ENCODE measurements at regions not wholly inside any gene's neighbourhood (a gene's known extent, or its start where the extent isn't known, plus 50 kb on each side); places are given as distances from the start of the nearest gene placed in this dataset.

- POLR2A ChIA-PET, result no interaction called here
Measured at GRCh38 chr7:32364581-32364980, 125.6 kb downstream of the LSM5 start.

GRCh38 chr7:32360127-32360526 lies 130.1 kb downstream of the LSM5 start:
- H3K4me3 ChIP-seq (ENCODE audit: low read depth, low read length), result no peak overlapping the region
- POLR2A ChIA-PET, result no interaction called here
- CTCF ChIA-PET, result no interaction called here
- no peak for TF ChIP-seq CTCF (IDR thresholded peaks at IDR 0.05; ENCODE audit: insufficient read depth, low read length, missing control alignments)
- no peak for DNase-seq (ENCODE audit: low read depth, low spot score)

More at GRCh38 chr7:32364581-32364980, 125.6 kb downstream of the LSM5 start:
- no peak overlapping the region for H3K4me3 ChIP-seq (ENCODE audit: low read depth, low read length)
- CTCF ChIA-PET, result interaction anchor here (2.0 kb wide), 1 partner anchor 17 kb away, joined by 5 read pairs; no protein-coding TSS in a partner anchor
- no peak for DNase-seq (ENCODE audit: low read depth, low spot score)
- TF ChIP-seq CTCF (IDR thresholded peaks at IDR 0.05; ENCODE audit: insufficient read depth, low read length, missing control alignments), result no peak

GRCh38 chr7:32357535-32358277 lies 132.5 kb downstream of the LSM5 start:
- H3K4me3 ChIP-seq (ENCODE audit: low read depth, low read length), result no peak overlapping the region
- ChIA-PET CTCF (interaction anchor here (0.8 to 1.0 kb wide), 4 partner anchors 10 to 914 kb away, joined by 3 to 5 read pairs (median 3); no protein-coding TSS in a partner anchor), POLR2A (no interaction called here)
- no peak for TF ChIP-seq CTCF (IDR thresholded peaks at IDR 0.05; ENCODE audit: insufficient read depth, low read length, missing control alignments)
- DNase-seq (ENCODE audit: low read depth, low spot score), result no peak

GRCh38 chr7:32347244-32347828 lies 142.8 kb downstream of the LSM5 start:
- ChIA-PET POLR2A (no interaction called here), CTCF (interaction anchor here (0.8 to 3.3 kb wide), 16 partner anchors 9 to 1860 kb away, joined by 3 to 27 read pairs (median 4); no protein-coding TSS in a partner anchor)
- DNase-seq (ENCODE audit: low read depth, low spot score), result no peak
- H3K4me3 ChIP-seq (ENCODE audit: low read depth, low read length), result no peak overlapping the region
- peak; percentile 34 for TF ChIP-seq CTCF (IDR thresholded peaks at IDR 0.05; ENCODE audit: insufficient read depth, low read length, missing control alignments)

GRCh38 chr7:32346253-32346652 lies 143.9 kb downstream of the LSM5 start:
- no peak overlapping the region for H3K4me3 ChIP-seq (ENCODE audit: low read depth, low read length)
- TF ChIP-seq CTCF (IDR thresholded peaks at IDR 0.05; ENCODE audit: insufficient read depth, low read length, missing control alignments), result no peak
- no peak for DNase-seq (ENCODE audit: low read depth, low spot score)
- ChIA-PET CTCF (interaction anchor here (1.2 kb wide), 1 partner anchor 136 kb away, joined by 3 read pairs; no protein-coding TSS in a partner anchor), POLR2A (no interaction called here)

GRCh38 chr7:32336726-32337125 lies 153.5 kb downstream of the LSM5 start:
- DNase-seq (ENCODE audit: low read depth, low spot score), result no peak
- ChIA-PET CTCF (interaction anchor here (1.9 kb wide), 1 partner anchor 11 kb away, joined by 7 read pairs; no protein-coding TSS in a partner anchor), POLR2A (no interaction called here)
- no peak for TF ChIP-seq CTCF (IDR thresholded peaks at IDR 0.05; ENCODE audit: insufficient read depth, low read length, missing control alignments)
- H3K4me3 ChIP-seq (ENCODE audit: low read depth, low read length), result no peak overlapping the region

All from AG04449 (cell line).